ENCODE measurements at regions not wholly inside any gene's neighbourhood (a gene's known extent, or its start where the extent isn't known, plus 50 kb on each side); places are given as distances from the start of the nearest gene placed in this dataset.

GRCh38 chr12:125981610-125982253 is 916.5 kb downstream of the AACS start:
- in situ Hi-C loops (cut with MboI), result no loop called here
- no peaks in the 10 kb centered on the region for H3K27me3 ChIP-seq (replicated peaks in 1 of 2; ENCODE audit: control insufficient read depth in 2 of 2, insufficient read depth in 2 of 2, low read length in 1 of 2)
- 12% methylated on average over 7 of the region's 7 CpGs for WGBS (ENCODE audit: insufficient coverage, insufficient replicate concordance, low lambda C conversion rate, missing lambda C conversion rate)
- ChIA-PET POLR2A (no interaction called here), SMC1A (ENCODE audit: uncharacterized antibody, unreplicated experiment) (no interaction called here), CTCF (no interaction called here), RAD21 (ENCODE audit: unreplicated experiment) (no interaction called here)
- H4K20me1 ChIP-seq (ENCODE audit: control insufficient read depth, insufficient read depth), result no peaks in the 10 kb centered on the region
- H3K36me3 ChIP-seq (ENCODE audit: control insufficient read depth in 2 of 2, insufficient read depth in 2 of 2, low read length in 1 of 2), result no peaks in the 10 kb centered on the region
- no peak for FAIRE-seq
- TF ChIP-seq ZBTB4 (CRISPR knock-in tag; IDR thresholded peaks at IDR 0.05) (no peak), BMI1 (IDR thresholded peaks at IDR 0.05; ENCODE audit: borderline replicate concordance) (no peak), CBFB (IDR thresholded peaks at IDR 0.05; ENCODE audit: low read depth) (no peak), YY1 (IDR thresholded peaks at IDR 0.05; ENCODE audit: low read depth, low read length) (no peak), EP300 (IDR thresholded peaks at IDR 0.05; ENCODE audit: borderline replicate concordance in 1 of 2, control insufficient read depth in 1 of 2, low read depth in 2 of 2, low read length in 2 of 2) (no peak)
- TF ChIP-seq, protein P1, sequence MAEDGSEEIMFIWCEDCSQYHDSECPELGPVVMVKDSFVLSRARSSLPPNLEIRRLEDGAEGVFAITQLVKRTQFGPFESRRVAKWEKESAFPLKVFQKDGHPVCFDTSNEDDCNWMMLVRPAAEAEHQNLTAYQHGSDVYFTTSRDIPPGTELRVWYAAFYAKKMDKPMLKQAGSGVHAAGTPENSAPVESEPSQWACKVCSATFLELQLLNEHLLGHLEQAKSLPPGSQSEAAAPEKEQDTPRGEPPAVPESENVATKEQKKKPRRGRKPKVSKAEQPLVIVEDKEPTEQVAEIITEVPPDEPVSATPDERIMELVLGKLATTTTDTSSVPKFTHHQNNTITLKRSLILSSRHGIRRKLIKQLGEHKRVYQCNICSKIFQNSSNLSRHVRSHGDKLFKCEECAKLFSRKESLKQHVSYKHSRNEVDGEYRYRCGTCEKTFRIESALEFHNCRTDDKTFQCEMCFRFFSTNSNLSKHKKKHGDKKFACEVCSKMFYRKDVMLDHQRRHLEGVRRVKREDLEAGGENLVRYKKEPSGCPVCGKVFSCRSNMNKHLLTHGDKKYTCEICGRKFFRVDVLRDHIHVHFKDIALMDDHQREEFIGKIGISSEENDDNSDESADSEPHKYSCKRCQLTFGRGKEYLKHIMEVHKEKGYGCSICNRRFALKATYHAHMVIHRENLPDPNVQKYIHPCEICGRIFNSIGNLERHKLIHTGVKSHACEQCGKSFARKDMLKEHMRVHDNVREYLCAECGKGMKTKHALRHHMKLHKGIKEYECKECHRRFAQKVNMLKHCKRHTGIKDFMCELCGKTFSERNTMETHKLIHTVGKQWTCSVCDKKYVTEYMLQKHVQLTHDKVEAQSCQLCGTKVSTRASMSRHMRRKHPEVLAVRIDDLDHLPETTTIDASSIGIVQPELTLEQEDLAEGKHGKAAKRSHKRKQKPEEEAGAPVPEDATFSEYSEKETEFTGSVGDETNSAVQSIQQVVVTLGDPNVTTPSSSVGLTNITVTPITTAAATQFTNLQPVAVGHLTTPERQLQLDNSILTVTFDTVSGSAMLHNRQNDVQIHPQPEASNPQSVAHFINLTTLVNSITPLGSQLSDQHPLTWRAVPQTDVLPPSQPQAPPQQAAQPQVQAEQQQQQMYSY (CRISPR knock-in tag; IDR thresholded peaks at IDR 0.05), result no peak
- TF ChIP-seq, protein P2, sequence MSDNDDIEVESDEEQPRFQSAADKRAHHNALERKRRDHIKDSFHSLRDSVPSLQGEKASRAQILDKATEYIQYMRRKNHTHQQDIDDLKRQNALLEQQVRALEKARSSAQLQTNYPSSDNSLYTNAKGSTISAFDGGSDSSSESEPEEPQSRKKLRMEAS (IDR thresholded peaks at IDR 0.05; ENCODE audit: low read depth, low read length), result no peak
- no peak overlapping the region for H3K9ac ChIP-seq (ENCODE audit: control insufficient read depth, insufficient read depth, low read length)
- no peak overlapping the region for H3K4me2 ChIP-seq (ENCODE audit: control insufficient read depth, insufficient read depth)
- no peaks in the 10 kb centered on the region for H3K79me2 ChIP-seq (ENCODE audit: control insufficient read depth, insufficient read depth, low read length)
- intact Hi-C loops (cut with micrococcal nuclease; ENCODE audit: unreplicated experiment), result no loop called here
- no peak for ATAC-seq
- H3K4me1 ChIP-seq (ENCODE audit: control insufficient read depth, insufficient read depth, low read length), result no peaks in the 10 kb centered on the region
- H3K4me3 ChIP-seq, result no peak overlapping the region
- no peak for DNase-seq (ENCODE audit: low read depth, low spot score)
- no peak overlapping the region for H2AFZ ChIP-seq (ENCODE audit: control insufficient read depth, low read depth, low read length)
- no TSS peak for BruUV-seq (replicated peaks)
- H3K9me3 ChIP-seq (replicated peaks; ENCODE audit: control insufficient read depth, insufficient read depth, low read length), result no peaks in the 10 kb centered on the region
- no peak overlapping the region for H3K27ac ChIP-seq (ENCODE audit: control insufficient read depth, insufficient read depth)
